Transverse colon (tissue), 4 donors: ENCODE measurements at regions not wholly inside any gene's neighbourhood (a gene's known extent, or its start where the extent isn't known, plus 50 kb on each side); places are given as distances from the start of the nearest gene placed in this dataset.
A peak's percentile ranks its signal among the peaks of the same experiment; 100 is the strongest.

Source experiments
- DNase-seq: peaks from one replicate; pipeline ENCODE4 v3.0.0-alpha.2; 2019
- H3K27ac ChIP-seq, 4 donors: fragments of 200-600 bp; sonication (generic); 2 replicates each; pipeline ENCODE4 v1.5.1; 2016 to 2018; ENCODE audit warnings: inconsistent platforms in 4 of 4
- H3K27me3 ChIP-seq: fragments of 200-600 bp; sonication (generic); 2 replicates; pipeline ENCODE4 v1.5.1; 2017; ENCODE audit warnings: inconsistent platforms
- H3K36me3 ChIP-seq, 4 donors: fragments of 200-600 bp; sonication (generic); 2 replicates each; pipeline ENCODE4 v1.5.1; 2017 to 2019; ENCODE audit warnings: inconsistent platforms in 4 of 4
- H3K4me1 ChIP-seq, 4 donors: fragments of 200-600 bp; sonication (generic); 2 replicates each; pipeline ENCODE4 v1.5.1; 2017 to 2020; ENCODE audit warnings: inconsistent platforms in 4 of 4
- H3K4me3 ChIP-seq, 4 donors: fragments of 200-600 bp; sonication (generic); 1 replicate in 1 of 4; 2 replicates in 3 of 4; pipeline versions ENCODE4 v1.5.1 to v1.6.1; 2017 to 2019; ENCODE audit warnings: inconsistent platforms in 4 of 4
- H3K9me3 ChIP-seq, 2 donors: fragments of 200-600 bp; sonication (generic); 2 replicates each; pipeline ENCODE4 v1.5.1; 2017 to 2019; ENCODE audit warnings: inconsistent platforms in 2 of 2
- CTCF ChIP-seq, 5 experiments: fragments of 200-600 bp in 3 of 5; fragments of 450-650 bp in 2 of 5; sonication (generic) in 3 of 5; IDR thresholded peaks; 1 replicate in 2 of 5; 2 replicates in 3 of 5; pipeline ENCODE4 v1.5.1; 2016 to 2017; ENCODE audit warnings: antibody characterized with exemption in 5 of 5, inconsistent platforms in 3 of 5, mild to moderate bottlenecking in 2 of 5, moderate library complexity in 1 of 5
- EP300 ChIP-seq: sonication (generic); formaldehyde crosslinking; IDR thresholded peaks from one replicate; pipeline ENCODE4 v1.6.1; 2017; ENCODE audit warnings: antibody characterized with exemption, low read depth
- POLR2A ChIP-seq: fragments of 450-650 bp; IDR thresholded peaks from one replicate; pipeline ENCODE4 v1.6.1; 2016; ENCODE audit warnings: antibody characterized with exemption, mild to moderate bottlenecking, moderate library complexity
- POLR2AphosphoS5 ChIP-seq, 3 donors: sonication (generic); formaldehyde crosslinking; IDR thresholded peaks; one replicate each; pipeline ENCODE4 v1.6.1; 2016; ENCODE audit warnings: antibody characterized with exemption in 3 of 3
- WGBS, 2 donors: methylation state at CpG; one replicate each; pipeline ENCODE4 v1.1.5; 2018; ENCODE audit warnings: low coverage in 1 of 2; 5-methylcytosine and 5-hydroxymethylcytosine counted together
- in situ Hi-C, 4 donors: fragments of 200-750 bp; cut with MboI; loops; one replicate each; pipeline versions ENCODE4 v1.15.0 to v1.15.1; 2017; ENCODE audit warnings: low sequenced_read_pairs in 3 of 4, low pct_ligation_motif_present in 1 of 4, low pct_unique_long_range_greater_than_20kb in 1 of 4
- intact Hi-C: fragments of 100-400 bp; cut with DNase I; formaldehyde crosslinking; loops from one replicate; pipeline ENCODE4 v1.15.1; 2023; ENCODE audit warnings: low total_unique reads

- in situ Hi-C loops = no loop called here
- Histone ChIP-seq H3K27ac (no peak overlapping the region), H3K4me3 (no peak overlapping the region), H3K36me3 (no peaks in the 10 kb centered on the region), H3K9me3 (no peaks in the 10 kb centered on the region), H3K27me3 (no peaks in the 10 kb centered on the region), H3K4me1 (no peaks in the 10 kb centered on the region)
- intact Hi-C loops = no loop called here
- TF ChIP-seq POLR2AphosphoS5 (IDR thresholded peaks at IDR 0.05) (no peak), EP300 (no peak), CTCF (IDR thresholded peaks at IDR 0.05) (no peak)
- DNase-seq = no peak
- 40 to 65% methylated on average over 1 to 6 of the region's 6 CpGs for WGBS, 2 donors
These were observed 343.0 kb downstream of the NUF2 start for GRCh38 chr1:163664671-163665335.

GRCh38 chr1:163668472-163668871, 346.7 kb downstream of the NUF2 start:
- no peaks in the 10 kb centered on the region for H3K4me1 ChIP-seq
- no peak for TF ChIP-seq POLR2A
- no peak for TF ChIP-seq POLR2AphosphoS5 (IDR thresholded peaks at IDR 0.05)
- no peak for TF ChIP-seq EP300
- TF ChIP-seq CTCF (IDR thresholded peaks at IDR 0.05) = no peak
- intact Hi-C loops (no loop called here), in situ Hi-C loops (no loop called here)
- H3K4me3 ChIP-seq = no peak overlapping the region
- WGBS, 2 donors = 59% methylated on average over 2 of the region's 2 CpGs; no CpG with 5 or more reads in 1 of the 2 donors
- DNase-seq = no peak
- H3K27ac ChIP-seq = no peak overlapping the region
- H3K9me3 ChIP-seq = no peaks in the 10 kb centered on the region
- no peaks in the 10 kb centered on the region for H3K36me3 ChIP-seq
- no peaks in the 10 kb centered on the region for H3K27me3 ChIP-seq

GRCh38 chr1:163670989-163671757, 349.4 kb downstream of the NUF2 start:
- no peak for DNase-seq
- H3K4me1 ChIP-seq = peaks cover 0 to 5% (median 2%) of the 10 kb centered on the region in 4 donors
- no peaks in the 10 kb centered on the region for H3K36me3 ChIP-seq
- no peak overlapping the region for H3K4me3 ChIP-seq
- H3K27me3 ChIP-seq = no peaks in the 10 kb centered on the region
- intact Hi-C loops = no loop called here
- H3K27ac ChIP-seq = no peak overlapping the region
- in situ Hi-C loops = no loop called here
- no peaks in the 10 kb centered on the region for H3K9me3 ChIP-seq
- 31 to 40% methylated on average over 2 to 4 of the region's 4 CpGs for WGBS, 2 donors
- no peak for TF ChIP-seq CTCF (IDR thresholded peaks at IDR 0.05)
- no peak for TF ChIP-seq POLR2AphosphoS5 (IDR thresholded peaks at IDR 0.05)
- no peak for TF ChIP-seq EP300
- TF ChIP-seq POLR2A = no peak

GRCh38 chr1:163672976-163673758, 351.4 kb downstream of the NUF2 start:
- in situ Hi-C loops (no loop called here), intact Hi-C loops (no loop called here)
- DNase-seq = no peak
- Histone ChIP-seq H3K36me3 (no peaks in the 10 kb centered on the region), H3K4me1 (peaks cover 0 to 5% (median 2%) of the 10 kb centered on the region in 4 donors), H3K27ac (peak overlapping the region; percentile 6 to 50 (median 38)), H3K9me3 (no peaks in the 10 kb centered on the region), H3K4me3 (no peak overlapping the region), H3K27me3 (no peaks in the 10 kb centered on the region)
- whole genome bisulfite sequencing, 2 donors = 65 to 78% methylated on average over 8 to 9 of the region's 9 CpGs
- no peak for TF ChIP-seq POLR2A
- no peak for TF ChIP-seq CTCF (IDR thresholded peaks at IDR 0.05)
- no peak for TF ChIP-seq POLR2AphosphoS5 (IDR thresholded peaks at IDR 0.05)
- TF ChIP-seq EP300 = no peak
